Heart left ventricle (tissue), 13 donors: ENCODE measurements at regions not wholly inside any gene's neighbourhood (a gene's known extent, or its start where the extent isn't known, plus 50 kb on each side); places are given as distances from the start of the nearest gene placed in this dataset.
"Not testable (repeated sequence)": the region's sequence is repeated elsewhere in the genome, so short reads cannot be mapped to it uniquely, and the experiment has no call there.

ENCODE experiments used
- POLR2A ChIP-seq, 2 donors: fragments of 450-650 bp; IDR thresholded peaks; one replicate each; pipeline ENCODE4 v1.6.1; 2017; ENCODE audit warnings: antibody characterized with exemption in 2 of 2, mild to moderate bottlenecking in 2 of 2, moderate library complexity in 2 of 2
- TF ChIP-seq, protein P1 (sequence below), 12 donors: fragments of 200-600 bp; sonication (generic) in 4 of 12; IDR thresholded peaks; one replicate each; pipeline versions ENCODE4 v1.5.0 to v1.8.0; 2018 to 2022; ENCODE audit warnings: antibody characterized with exemption in 12 of 12, mild to moderate bottlenecking in 5 of 12
- donor health status: ischemic (EF 13 %, LVEDD 7.1; RV severe dilation, severe dysfunction).
- donor health status: DM: no; HTN: yes; CAD: no.
- donor health status: DM: no; HTN: no; CAD: no.
- donor health status: ischemic (EF 25% LVEDD 6.9; RV normal size, moderate dysfunction).
- donor health status: ischemic (EF 25% LVEDD 5.7; RV mildly dilated, moderate dysfunction).
- donor health status: ischemic (EF 35%, LVEDD 5.7; RV mildly dilated, moderate dysfunction).
- donor health status: nonischemic (EF 11% LVEDD 7.7; RV severe dilation, severe dysfunction).
- donor health status: DM: yes; HTN: yes; CAD: no.
- donor health status: PGD.
- donor health status: ischemic (EF 29% LVEDD 5.4; RV normal size, mild dysfunction).
- donor health status: nonischemic (EF 23%, LVEDD 6.1; RV moderate dilation, normal function).

DNA sequence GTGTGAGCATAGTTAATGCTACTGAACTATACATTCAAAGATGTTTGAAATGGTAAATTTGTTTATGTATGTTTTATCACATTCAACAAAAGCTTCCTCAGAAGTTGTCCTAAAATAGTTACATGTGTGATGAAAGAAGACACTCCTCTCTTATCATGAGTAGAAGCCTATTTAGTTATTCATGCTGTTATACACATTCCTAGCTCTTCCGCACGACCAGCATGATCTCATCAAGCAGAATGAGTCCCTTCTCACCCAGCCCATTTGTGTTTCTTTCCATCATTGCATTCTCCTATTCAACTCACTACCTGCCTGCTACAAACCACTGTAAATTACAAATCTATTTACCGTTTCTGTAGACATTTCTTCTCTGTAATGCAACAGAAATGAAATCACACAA is 408.0 kb downstream of the CDY2B start:
- TF ChIP-seq POLR2A (IDR thresholded peaks at IDR 0.05), result not testable (repeated sequence)
- TF ChIP-seq, protein P1, sequence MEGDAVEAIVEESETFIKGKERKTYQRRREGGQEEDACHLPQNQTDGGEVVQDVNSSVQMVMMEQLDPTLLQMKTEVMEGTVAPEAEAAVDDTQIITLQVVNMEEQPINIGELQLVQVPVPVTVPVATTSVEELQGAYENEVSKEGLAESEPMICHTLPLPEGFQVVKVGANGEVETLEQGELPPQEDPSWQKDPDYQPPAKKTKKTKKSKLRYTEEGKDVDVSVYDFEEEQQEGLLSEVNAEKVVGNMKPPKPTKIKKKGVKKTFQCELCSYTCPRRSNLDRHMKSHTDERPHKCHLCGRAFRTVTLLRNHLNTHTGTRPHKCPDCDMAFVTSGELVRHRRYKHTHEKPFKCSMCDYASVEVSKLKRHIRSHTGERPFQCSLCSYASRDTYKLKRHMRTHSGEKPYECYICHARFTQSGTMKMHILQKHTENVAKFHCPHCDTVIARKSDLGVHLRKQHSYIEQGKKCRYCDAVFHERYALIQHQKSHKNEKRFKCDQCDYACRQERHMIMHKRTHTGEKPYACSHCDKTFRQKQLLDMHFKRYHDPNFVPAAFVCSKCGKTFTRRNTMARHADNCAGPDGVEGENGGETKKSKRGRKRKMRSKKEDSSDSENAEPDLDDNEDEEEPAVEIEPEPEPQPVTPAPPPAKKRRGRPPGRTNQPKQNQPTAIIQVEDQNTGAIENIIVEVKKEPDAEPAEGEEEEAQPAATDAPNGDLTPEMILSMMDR (IDR thresholded peaks at IDR 0.05), result not testable (repeated sequence)
